ENCODE measurements at regions not wholly inside any gene's neighbourhood (a gene's known extent, or its start where the extent isn't known, plus 50 kb on each side); places are given as distances from the start of the nearest gene placed in this dataset.
"Not testable (repeated sequence)": the region's sequence is repeated elsewhere in the genome, so short reads cannot be mapped to it uniquely, and the experiment has no call there.

- FAIRE-seq: no peak
Measured at GRCh38 chr5:82748688-82749460, 328.3 kb downstream of the TMEM167A start.

- FAIRE-seq: no peak
Measured at GRCh38 chr5:82747986-82748385, 329.2 kb downstream of the TMEM167A start.

GRCh38 chr5:82745016-82745415, 332.2 kb downstream of the TMEM167A start:
- no peak for FAIRE-seq

- FAIRE-seq: no peak
Measured at GRCh38 chr5:82738681-82739269, 338.4 kb downstream of the TMEM167A start.

- no peak for FAIRE-seq
Measured at GRCh38 chr5:82735160-82735789, 341.9 kb downstream of the TMEM167A start.

- FAIRE-seq: peak; percentile 39
Measured at GRCh38 chr5:82734347-82734746, 342.8 kb downstream of the TMEM167A start.

GRCh38 chr5:82730913-82731312, 346.3 kb downstream of the TMEM167A start:
- no peak for FAIRE-seq

GRCh38 chr5:82728926-82729702, 348.1 kb downstream of the TMEM167A start:
- no peak for FAIRE-seq

- FAIRE-seq: no peak
Measured at GRCh38 chr5:82723168-82723567, 354.0 kb downstream of the TMEM167A start.

GRCh38 chr5:82721087-82721410, 356.1 kb downstream of the TMEM167A start:
- FAIRE-seq: no peak

GRCh38 chr5:82720213-82721086, 356.7 kb downstream of the TMEM167A start:
- FAIRE-seq: no peak

- no peak for FAIRE-seq
Measured at GRCh38 chr5:82719368-82719767, 357.8 kb downstream of the TMEM167A start.

- no peak for FAIRE-seq
Measured at GRCh38 chr5:82717738-82718137, 359.5 kb downstream of the TMEM167A start.

- FAIRE-seq: not testable (repeated sequence)
Measured at GRCh38 chr5:82714732-82715131, 362.5 kb downstream of the TMEM167A start.

- no peak for FAIRE-seq
Measured at GRCh38 chr5:82713811-82714210, 363.4 kb downstream of the TMEM167A start.

GRCh38 chr5:82707741-82708140, 369.5 kb downstream of the TMEM167A start:
- no peak for FAIRE-seq

GRCh38 chr5:82704381-82704780, 372.8 kb downstream of the TMEM167A start:
- FAIRE-seq: no peak

GRCh38 chr5:82702046-82702445, 375.1 kb downstream of the TMEM167A start:
- FAIRE-seq: no peak

GRCh38 chr5:82699737-82700136, 377.5 kb downstream of the TMEM167A start:
- FAIRE-seq: no peak

GRCh38 chr5:82698026-82698425, 379.2 kb downstream of the TMEM167A start:
- no peak for FAIRE-seq

- FAIRE-seq: no peak
Measured at GRCh38 chr5:82694711-82695285, 382.4 kb downstream of the TMEM167A start.

- no peak for FAIRE-seq
Measured at GRCh38 chr5:82692826-82693225, 384.4 kb downstream of the TMEM167A start.

Data from endometrium (tissue), 2 donors.